ENCODE measurements at regions not wholly inside any gene's neighbourhood (a gene's known extent, or its start where the extent isn't known, plus 50 kb on each side); places are given as distances from the start of the nearest gene placed in this dataset.
"Not testable (repeated sequence)": the region's sequence is repeated elsewhere in the genome, so short reads cannot be mapped to it uniquely, and the experiment has no call there.

DNA sequence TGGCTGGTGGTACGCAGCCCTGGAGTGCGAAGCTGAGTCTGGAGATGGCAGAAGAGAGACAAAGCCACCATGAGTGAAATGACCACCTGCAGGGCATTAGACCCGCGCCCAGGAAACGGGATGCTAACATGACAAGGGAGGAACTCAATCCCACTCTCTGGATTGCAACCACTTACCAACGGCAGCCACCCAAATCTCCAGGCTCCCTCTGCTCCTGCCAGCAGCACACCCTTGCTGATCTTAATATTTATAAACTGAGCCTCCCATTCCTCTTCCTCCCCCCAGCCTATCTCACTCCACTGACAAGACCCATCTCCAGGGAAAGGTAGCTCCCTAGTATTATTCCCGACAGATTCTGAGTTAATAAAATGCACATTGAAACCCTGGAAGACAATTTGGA lies 1508.8 kb downstream of the FOXD4L5 start:
- H3K4me1 ChIP-seq; DNase-seq (ENCODE audit: low spot score in 2 of 2); in situ Hi-C loops (cut with MboI; ENCODE audit: low sequenced_read_pairs); H3K36me3 ChIP-seq (replicated peaks); H3K9me3 ChIP-seq; H3K27me3 ChIP-seq (ENCODE audit: low read depth); H3K4me3 ChIP-seq: not testable (repeated sequence)

DNA sequence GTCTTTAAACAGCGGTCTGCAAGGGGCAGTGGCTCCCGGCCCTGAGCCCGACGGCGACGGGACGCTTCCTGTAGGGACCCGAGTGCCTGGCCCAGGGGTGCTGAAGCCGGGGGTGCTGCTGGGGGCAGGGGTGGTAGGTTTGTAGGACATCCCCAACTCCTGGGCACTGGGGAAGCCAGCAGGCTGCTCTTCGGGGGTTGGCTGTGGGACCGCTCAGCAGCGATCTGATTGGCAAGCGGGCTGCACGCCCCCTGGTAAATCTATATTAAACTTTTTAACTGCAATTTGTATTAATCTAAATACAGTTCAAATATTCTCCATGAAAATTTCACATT lies 1510.0 kb downstream of the FOXD4L5 start:
- H3K4me1 ChIP-seq; DNase-seq (ENCODE audit: low spot score in 2 of 2); in situ Hi-C loops (cut with MboI; ENCODE audit: low sequenced_read_pairs); H3K9me3 ChIP-seq; H3K4me3 ChIP-seq; H3K36me3 ChIP-seq (replicated peaks); H3K27me3 ChIP-seq (ENCODE audit: low read depth): not testable (repeated sequence)

DNA sequence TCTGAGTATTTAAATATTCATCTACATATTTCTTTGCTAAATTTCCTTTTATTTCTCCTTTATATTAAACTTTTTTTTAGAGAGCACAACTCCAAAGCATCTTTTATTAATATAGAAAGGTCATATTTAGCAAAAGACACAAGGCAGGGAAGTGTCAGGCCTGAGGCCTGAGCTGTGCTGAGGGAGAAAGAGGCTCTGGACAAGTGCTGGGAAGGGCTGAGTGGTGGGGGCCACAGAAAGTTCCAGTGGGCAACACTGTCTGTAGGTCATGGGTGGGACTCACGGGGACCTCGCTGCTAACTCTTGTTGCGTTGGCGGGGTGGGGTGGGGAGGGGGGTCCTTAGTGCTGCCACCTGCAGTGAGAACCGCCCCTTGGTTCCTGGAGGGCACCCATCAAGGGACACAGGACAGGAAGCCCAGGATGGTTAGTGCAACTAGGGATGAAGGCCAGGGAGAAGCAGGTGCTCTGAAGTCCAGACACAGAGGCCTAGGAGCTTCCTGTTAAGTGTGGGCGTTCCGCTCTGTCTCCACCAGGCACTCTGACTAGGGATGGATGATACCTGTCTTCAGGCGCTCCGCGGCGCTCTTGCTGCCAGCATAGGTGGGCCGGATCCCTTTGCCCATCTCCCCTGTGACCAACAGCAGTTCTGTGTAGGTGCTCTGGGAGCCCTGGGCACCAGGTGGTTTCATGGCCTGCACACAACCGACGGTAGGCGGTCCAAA lies 1510.5 kb downstream of the FOXD4L5 start:
- H3K4me1 ChIP-seq; H3K27me3 ChIP-seq (ENCODE audit: low read depth): not testable (repeated sequence)

DNA sequence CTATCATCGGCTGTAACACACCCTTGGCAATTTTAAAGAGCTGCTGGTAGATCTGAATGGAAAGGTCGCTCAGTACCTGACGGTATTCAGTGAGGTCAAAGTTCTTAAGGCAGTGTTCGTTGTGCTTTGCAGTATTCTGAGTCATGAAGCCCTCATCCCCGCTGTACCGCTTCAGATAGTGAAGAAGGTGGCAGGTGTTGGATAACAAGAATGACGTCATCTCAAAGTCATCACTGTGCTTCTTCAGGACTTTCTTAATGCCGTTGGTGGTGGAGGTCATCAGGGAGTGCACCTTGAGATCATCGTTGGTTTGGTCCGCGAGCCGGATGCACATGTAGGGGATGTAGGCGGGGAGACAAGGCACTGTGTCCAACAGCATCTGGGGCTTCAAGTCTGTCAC lies 1522.8 kb downstream of the FOXD4L5 start:
- H3K36me3 ChIP-seq (replicated peaks); in situ Hi-C loops (cut with MboI; ENCODE audit: low sequenced_read_pairs); H3K4me3 ChIP-seq; H3K4me1 ChIP-seq; H3K9me3 ChIP-seq; DNase-seq (ENCODE audit: low spot score in 2 of 2); H3K27me3 ChIP-seq (ENCODE audit: low read depth): not testable (repeated sequence)

More for the DNA sequence above, 1510.5 kb downstream of the FOXD4L5 start:
- H3K36me3 ChIP-seq (replicated peaks); DNase-seq (ENCODE audit: low spot score in 2 of 2); H3K4me3 ChIP-seq; H3K9me3 ChIP-seq; in situ Hi-C loops (cut with MboI; ENCODE audit: low sequenced_read_pairs): not testable (repeated sequence)

DNA sequence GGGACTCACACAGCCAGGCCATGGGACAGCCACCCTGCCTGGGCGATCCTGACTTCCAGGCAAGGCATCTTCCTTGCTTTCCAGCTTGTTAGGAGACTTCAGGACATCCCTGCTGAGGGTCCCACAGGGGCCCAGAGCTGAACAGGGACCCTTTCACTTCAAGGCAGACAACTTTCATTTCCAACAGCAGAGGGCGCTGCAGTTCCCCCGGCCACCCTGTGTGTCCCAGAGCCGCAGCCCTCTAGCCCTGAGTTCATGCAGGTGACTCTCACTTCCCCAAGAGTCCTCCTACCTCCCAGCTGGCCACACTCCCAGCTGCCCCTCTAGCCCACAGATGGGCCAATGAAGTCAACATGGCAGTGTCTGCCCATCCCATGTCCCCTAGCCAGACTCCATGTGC lies 1556.0 kb downstream of the FOXD4L5 start:
- DNase-seq (ENCODE audit: low spot score in 2 of 2); in situ Hi-C loops (cut with MboI; ENCODE audit: low sequenced_read_pairs); H3K9me3 ChIP-seq; H3K27me3 ChIP-seq (ENCODE audit: low read depth); H3K4me3 ChIP-seq; H3K4me1 ChIP-seq; H3K36me3 ChIP-seq (replicated peaks): not testable (repeated sequence)

DNA sequence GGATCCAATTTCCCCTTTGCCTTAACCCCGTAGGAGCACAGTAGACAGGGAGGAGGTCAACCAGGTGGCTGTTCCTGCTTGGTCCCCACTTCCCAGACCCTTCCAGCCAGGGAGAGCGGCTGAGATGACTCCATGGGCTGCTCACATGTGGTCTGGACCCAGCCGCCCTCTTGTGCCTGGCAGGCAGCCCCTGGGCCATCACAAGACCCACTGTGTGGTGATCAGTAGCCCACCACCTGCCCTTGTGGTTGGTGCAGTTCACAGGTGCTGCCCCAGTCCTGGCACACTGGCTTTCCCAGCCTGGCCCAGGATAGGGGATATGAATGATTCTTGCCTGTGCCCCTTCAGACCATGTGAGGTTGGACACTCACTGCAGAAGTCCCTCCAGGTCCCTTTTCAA lies 1556.7 kb downstream of the FOXD4L5 start:
- no peaks in the 10 kb centered on the region for H3K27me3 ChIP-seq (ENCODE audit: low read depth)
- in situ Hi-C loops (cut with MboI; ENCODE audit: low sequenced_read_pairs): no loop called here
- H3K36me3 ChIP-seq (replicated peaks): no peaks in the 10 kb centered on the region
- no peak for DNase-seq (ENCODE audit: low spot score in 2 of 2)
- H3K4me3 ChIP-seq: no peak overlapping the region
- no peaks in the 10 kb centered on the region for H3K4me1 ChIP-seq
- no peaks in the 10 kb centered on the region for H3K9me3 ChIP-seq

DNA sequence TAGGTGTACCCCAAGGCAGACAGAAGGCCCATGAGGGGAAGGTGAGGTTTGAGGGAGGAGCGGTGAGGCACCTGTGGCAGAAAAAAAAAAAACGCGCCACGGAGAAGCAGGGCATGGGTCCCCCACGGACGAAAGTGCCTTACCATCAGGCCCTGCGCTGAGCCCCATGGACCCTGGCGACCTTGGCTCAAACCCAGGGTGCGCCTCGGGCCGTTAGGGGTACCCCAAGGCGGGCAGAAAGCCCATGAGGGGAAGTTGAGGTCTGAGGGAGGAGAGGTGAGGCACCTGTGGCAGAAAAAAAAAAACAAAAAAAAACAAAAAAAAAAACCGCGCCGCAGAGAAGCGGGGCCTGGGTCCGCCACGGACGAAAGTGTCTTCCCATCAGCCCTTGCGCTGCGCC lies 1576.7 kb downstream of the FOXD4L5 start:
- H3K36me3 ChIP-seq (replicated peaks); H3K4me3 ChIP-seq; H3K4me1 ChIP-seq; H3K9me3 ChIP-seq; H3K27me3 ChIP-seq (ENCODE audit: low read depth); in situ Hi-C loops (cut with MboI; ENCODE audit: low sequenced_read_pairs); DNase-seq (ENCODE audit: low spot score in 2 of 2): not testable (repeated sequence)

DNA sequence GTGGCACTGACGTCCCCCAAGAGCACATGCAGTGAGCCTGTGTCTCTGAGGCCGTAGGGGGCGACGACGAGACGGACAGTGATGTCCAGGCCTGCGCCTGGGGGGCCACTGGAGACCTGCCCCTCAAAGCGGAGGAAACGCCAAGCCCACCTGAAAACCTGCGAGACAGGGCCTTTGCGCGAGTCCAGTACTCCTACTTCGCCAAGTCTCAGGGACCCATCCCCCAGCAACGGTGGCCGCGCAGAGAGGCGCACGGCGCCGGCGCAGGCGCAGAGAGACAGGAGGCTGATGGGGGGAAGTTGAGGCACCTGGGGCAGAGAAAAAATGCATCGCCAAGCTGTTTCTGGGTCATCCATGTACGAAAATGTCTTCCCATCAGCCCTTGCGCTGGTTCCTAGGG lies 1580.6 kb downstream of the FOXD4L5 start:
- H3K36me3 ChIP-seq (replicated peaks); H3K4me1 ChIP-seq; H3K4me3 ChIP-seq; DNase-seq (ENCODE audit: low spot score in 2 of 2); H3K9me3 ChIP-seq; in situ Hi-C loops (cut with MboI; ENCODE audit: low sequenced_read_pairs); H3K27me3 ChIP-seq (ENCODE audit: low read depth): not testable (repeated sequence)

DNA sequence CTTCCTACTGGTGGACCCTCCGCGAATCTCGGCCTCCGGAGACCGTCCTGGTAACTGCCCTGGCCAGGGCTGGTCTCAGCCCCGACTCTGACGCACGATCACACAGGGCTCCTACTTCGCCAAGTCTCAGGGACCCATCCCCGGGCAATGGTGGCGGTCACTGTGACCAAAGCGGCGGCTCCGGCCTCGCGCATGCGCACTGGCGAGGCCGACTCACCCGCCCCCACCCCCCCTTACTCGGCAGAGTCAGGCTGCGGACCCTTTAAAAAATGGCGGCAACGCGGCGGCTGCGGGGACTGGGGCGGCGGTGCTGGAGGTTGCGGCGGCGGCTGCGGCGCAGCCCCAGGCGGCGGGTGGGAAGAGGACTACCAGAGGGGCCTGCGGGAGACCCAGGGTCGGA lies 1581.3 kb downstream of the FOXD4L5 start:
- H3K36me3 ChIP-seq (replicated peaks); DNase-seq (ENCODE audit: low spot score in 2 of 2); in situ Hi-C loops (cut with MboI; ENCODE audit: low sequenced_read_pairs); H3K4me3 ChIP-seq; H3K27me3 ChIP-seq (ENCODE audit: low read depth); H3K9me3 ChIP-seq; H3K4me1 ChIP-seq: not testable (repeated sequence)

DNA sequence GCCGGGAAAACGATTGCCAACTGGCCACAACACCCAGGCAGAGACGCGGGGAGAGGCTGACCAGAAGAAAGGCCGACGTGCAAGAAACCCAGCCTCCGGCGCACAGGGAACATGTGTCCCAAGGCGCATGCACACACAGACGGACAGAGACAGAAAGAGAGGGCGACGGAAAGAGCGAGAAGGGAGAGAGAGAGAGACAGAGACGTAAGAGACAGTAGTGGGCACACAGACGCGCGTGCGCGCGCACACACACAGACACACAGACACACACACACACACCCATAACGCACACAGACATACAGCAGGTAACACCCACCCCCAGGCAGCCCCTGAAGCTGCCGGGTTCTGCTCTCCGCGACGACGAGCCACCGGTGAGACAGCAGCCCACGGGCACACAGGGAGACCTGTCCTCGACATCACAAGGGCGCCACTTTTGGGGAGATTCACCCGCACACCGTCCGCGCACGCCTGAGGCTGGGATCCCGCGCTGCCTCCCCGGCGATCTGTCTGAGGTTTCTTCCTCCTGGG lies 1581.8 kb downstream of the FOXD4L5 start:
- H3K4me1 ChIP-seq; H3K9me3 ChIP-seq; in situ Hi-C loops (cut with MboI; ENCODE audit: low sequenced_read_pairs); H3K36me3 ChIP-seq (replicated peaks); DNase-seq (ENCODE audit: low spot score in 2 of 2); H3K27me3 ChIP-seq (ENCODE audit: low read depth); H3K4me3 ChIP-seq: not testable (repeated sequence)

Measured in HAP-1 (cell line).